HG03571 (cell line): ENCODE measurements at regions not wholly inside any gene's neighbourhood (a gene's known extent, or its start where the extent isn't known, plus 50 kb on each side); places are given as distances from the start of the nearest gene placed in this dataset.

ENCODE experiments used
- ATAC-seq: cut with Tn5 transposase; IDR thresholded peaks from one replicate; pipeline ENCODE4 v1.9.1; 2021; ENCODE audit not compliant: unreplicated experiment

- ATAC-seq = no peak
Observed at GRCh38 chr6:103231181-103231580, 1628.5 kb downstream of the HACE1 start.

GRCh38 chr6:103215847-103216246 is 1643.9 kb downstream of the HACE1 start:
- ATAC-seq = no peak

GRCh38 chr6:103210686-103211085 is 1649.0 kb downstream of the HACE1 start:
- ATAC-seq = no peak

GRCh38 chr6:103198386-103198785 is 1661.3 kb downstream of the HACE1 start:
- ATAC-seq = no peak

GRCh38 chr6:103193413-103193812 is 1666.3 kb downstream of the HACE1 start:
- no peak for ATAC-seq

GRCh38 chr6:103191391-103192093 is 1668.2 kb downstream of the HACE1 start:
- ATAC-seq = no peak

GRCh38 chr6:103184776-103185175 is 1674.9 kb downstream of the HACE1 start:
- no peak for ATAC-seq

- no peak for ATAC-seq
Observed at GRCh38 chr6:103183831-103184411, 1675.8 kb downstream of the HACE1 start.

- no peak for ATAC-seq
Observed at GRCh38 chr6:103178193-103178592, 1681.5 kb downstream of the HACE1 start.

GRCh38 chr6:103177791-103178190 is 1681.9 kb downstream of the HACE1 start:
- no peak for ATAC-seq

- ATAC-seq = no peak
Observed at GRCh38 chr6:103175056-103175455, 1684.7 kb downstream of the HACE1 start.

GRCh38 chr6:103167345-103168071 is 1692.2 kb downstream of the HACE1 start:
- no peak for ATAC-seq

GRCh38 chr6:103154779-103155572 is 1704.7 kb downstream of the HACE1 start:
- no peak for ATAC-seq

- no peak for ATAC-seq
Observed at GRCh38 chr6:103153016-103153415, 1706.7 kb downstream of the HACE1 start.

- no peak for ATAC-seq
Observed at GRCh38 chr6:103142902-103143301, 1716.8 kb downstream of the HACE1 start.

GRCh38 chr6:103140308-103141027 is 1719.3 kb downstream of the HACE1 start:
- ATAC-seq = no peak

- no peak for ATAC-seq
Observed at GRCh38 chr6:103139377-103139776, 1720.3 kb downstream of the HACE1 start.

GRCh38 chr6:103124471-103124870 is 1731.0 kb downstream of the GRIK2 start:
- no peak for ATAC-seq

- ATAC-seq = no peak
Observed at GRCh38 chr6:103122766-103123601, 1729.5 kb downstream of the GRIK2 start.

GRCh38 chr6:103119056-103119455 is 1725.5 kb downstream of the GRIK2 start:
- no peak for ATAC-seq
